ENCODE measurements at regions not wholly inside any gene's neighbourhood (a gene's known extent, or its start where the extent isn't known, plus 50 kb on each side); places are given as distances from the start of the nearest gene placed in this dataset.
"Not testable (repeated sequence)": the region's sequence is repeated elsewhere in the genome, so short reads cannot be mapped to it uniquely, and the experiment has no call there.

GRCh38 chrX:39222346-39223113, 421.3 kb downstream of the MID1IP1 start:
- DNase-seq (ENCODE audit: low read depth): no peak

GRCh38 chrX:39226251-39226650, 425.0 kb downstream of the MID1IP1 start:
- DNase-seq (ENCODE audit: low read depth): no peak

GRCh38 chrX:39227371-39227770, 426.1 kb downstream of the MID1IP1 start:
- no peak for DNase-seq (ENCODE audit: low read depth)

- DNase-seq (ENCODE audit: low read depth): no peak
Observed at GRCh38 chrX:39238006-39238405, 436.7 kb downstream of the MID1IP1 start.

GRCh38 chrX:39242187-39242586, 440.9 kb downstream of the MID1IP1 start:
- no peak for DNase-seq (ENCODE audit: low read depth)

GRCh38 chrX:39244147-39244546, 442.9 kb downstream of the MID1IP1 start:
- no peak for DNase-seq (ENCODE audit: low read depth)

- DNase-seq (ENCODE audit: low read depth): no peak
Observed at GRCh38 chrX:39245024-39245423, 443.8 kb downstream of the MID1IP1 start.

GRCh38 chrX:39247536-39247935, 446.3 kb downstream of the MID1IP1 start:
- DNase-seq (ENCODE audit: low read depth): no peak

GRCh38 chrX:39248330-39248729, 447.1 kb downstream of the MID1IP1 start:
- no peak for DNase-seq (ENCODE audit: low read depth)

GRCh38 chrX:39249999-39250398, 448.7 kb downstream of the MID1IP1 start:
- DNase-seq (ENCODE audit: low read depth): no peak

- no peak for DNase-seq (ENCODE audit: low read depth)
Observed at GRCh38 chrX:39251995-39252394, 450.7 kb downstream of the MID1IP1 start.

- no peak for DNase-seq (ENCODE audit: low read depth)
Observed at GRCh38 chrX:39253551-39253950, 452.3 kb downstream of the MID1IP1 start.

- no peak for DNase-seq (ENCODE audit: low read depth)
Observed at GRCh38 chrX:39258331-39258730, 457.1 kb downstream of the MID1IP1 start.

- DNase-seq (ENCODE audit: low read depth): no peak
Observed at GRCh38 chrX:39260965-39261364, 459.7 kb downstream of the MID1IP1 start.

- DNase-seq (ENCODE audit: low read depth): no peak
Observed at GRCh38 chrX:39261446-39262147, 460.3 kb downstream of the MID1IP1 start.

- no peak for DNase-seq (ENCODE audit: low read depth)
Observed at GRCh38 chrX:39262641-39263040, 461.4 kb downstream of the MID1IP1 start.

- no peak for DNase-seq (ENCODE audit: low read depth)
Observed at GRCh38 chrX:39264023-39264422, 462.8 kb downstream of the MID1IP1 start.

- no peak for DNase-seq (ENCODE audit: low read depth)
Observed at GRCh38 chrX:39267176-39267575, 465.9 kb downstream of the MID1IP1 start.

- DNase-seq (ENCODE audit: low read depth): no peak
Observed at GRCh38 chrX:39268207-39268606, 466.9 kb downstream of the MID1IP1 start.

GRCh38 chrX:39275500-39276068, 474.3 kb downstream of the MID1IP1 start:
- no peak for DNase-seq (ENCODE audit: low read depth)

GRCh38 chrX:39277685-39278390, 476.6 kb downstream of the MID1IP1 start:
- DNase-seq (ENCODE audit: low read depth): not testable (repeated sequence)

- DNase-seq (ENCODE audit: low read depth): no peak
Observed at GRCh38 chrX:39283239-39283638, 482.0 kb downstream of the MID1IP1 start.

GRCh38 chrX:39288592-39288991, 487.3 kb downstream of the MID1IP1 start:
- no peak for DNase-seq (ENCODE audit: low read depth)

All from HS-27A (cell line).